IMR-90 (cell line): ENCODE measurements at regions not wholly inside any gene's neighbourhood (a gene's known extent, or its start where the extent isn't known, plus 50 kb on each side); places are given as distances from the start of the nearest gene placed in this dataset.

Source experiments
- ATAC-seq: fragments of 200-7000 bp; cut with Tn5 transposase; 2 replicates; pipeline ENCODE4 v1.9.1; 2020; ENCODE audit warnings: low read depth, mild to moderate bottlenecking, moderate library complexity
- BruUV-seq: library from RNA; stranded (reverse); fragments of 400-500 nt; replicated peaks from 2 replicates; lab custom pipeline; 2021; lab: Mats Ljungman, UMichigan
- CTCF ChIA-PET: fragments of 300-600 bp; formaldehyde crosslinking; extraction: SDS; loops from one replicate; lab custom pipeline; 2021; ENCODE audit warnings: antibody characterized with exemption; lab: Yijun Ruan, JAX
- POLR2A ChIA-PET: fragments of 300-600 bp; sonication (Branson Sonifier 250); formaldehyde crosslinking; loops from one replicate; lab custom pipeline; 2022; ENCODE audit warnings: antibody characterized with exemption; ENCODE audit not compliant: unreplicated experiment; lab: Charles Lee
- DNase-seq: peaks from one replicate; pipeline ENCODE4 v3.0.0; 2013
- H2AFZ ChIP-seq: replicated peaks from 2 replicates; pipeline ENCODE3; 2013; ENCODE audit warnings: low read length, mild to moderate bottlenecking; ENCODE audit not compliant: poor library complexity
- H2AK5ac ChIP-seq: 2 replicates; pipeline ENCODE4 v1.6.1; 2013; ENCODE audit warnings: low read depth, low read length, inconsistent platforms
- H2AK9ac ChIP-seq: replicated peaks from 2 replicates; pipeline ENCODE3; 2013; ENCODE audit warnings: mild to moderate bottlenecking, low read depth, low read length, moderate library complexity; ENCODE audit not compliant: poor library complexity
- H2BK120ac ChIP-seq: 2 replicates; pipeline ENCODE4 v1.6.1; 2013; ENCODE audit warnings: low read depth, low read length, inconsistent platforms
- H2BK15ac ChIP-seq: 3 replicates; pipeline ENCODE4 v1.6.1; 2013; ENCODE audit warnings: low read depth, low read length, inconsistent platforms
- H2BK20ac ChIP-seq: 2 replicates; pipeline ENCODE4 v1.6.1; 2013; ENCODE audit warnings: low read depth, mild to moderate bottlenecking, inconsistent platforms, low read length, moderate library complexity
- H2BK5ac ChIP-seq: 2 replicates; pipeline ENCODE4 v1.6.1; 2013; ENCODE audit warnings: mild to moderate bottlenecking, low read depth, low read length, inconsistent platforms; ENCODE audit not compliant: poor library complexity, severe bottlenecking
- H3K14ac ChIP-seq: replicated peaks from 2 replicates; pipeline ENCODE4 v1.6.1; 2013; ENCODE audit warnings: low read depth, low read length, inconsistent platforms
- H3K18ac ChIP-seq: 2 replicates; pipeline ENCODE4 v1.6.1; 2013; ENCODE audit warnings: low read depth, low read length, control low read depth
- H3K23ac ChIP-seq: 2 replicates; pipeline ENCODE4 v1.6.1; 2013; ENCODE audit warnings: low read depth, low read length, inconsistent platforms
- H3K27ac ChIP-seq: 2 replicates; pipeline ENCODE4 v1.5.1; 2013; ENCODE audit warnings: mild to moderate bottlenecking, control low read depth, low read length; ENCODE audit not compliant: insufficient read depth
- H3K27me3 ChIP-seq: 2 replicates; pipeline ENCODE4 v1.6.1; 2013; ENCODE audit warnings: low read length; ENCODE audit not compliant: control insufficient read depth, insufficient read depth
- H3K36me3 ChIP-seq: 2 replicates; pipeline ENCODE4 v1.6.1; 2013; ENCODE audit warnings: low read length, mixed read lengths; ENCODE audit not compliant: control insufficient read depth, insufficient read depth
- H3K4ac ChIP-seq: 2 replicates; pipeline ENCODE4 v1.6.1; 2013; ENCODE audit warnings: low read depth, low read length, inconsistent platforms
- H3K4me1 ChIP-seq: 2 replicates; pipeline ENCODE4 v1.6.1; 2013; ENCODE audit warnings: low read length, mixed read lengths; ENCODE audit not compliant: control insufficient read depth, insufficient read depth
- H3K4me2 ChIP-seq: 2 replicates; pipeline ENCODE4 v1.6.1; 2013; ENCODE audit warnings: low read depth, mild to moderate bottlenecking, control low read depth, low read length, moderate library complexity
- H3K4me3 ChIP-seq: 2 replicates; pipeline ENCODE4 v1.5.1; 2013; ENCODE audit warnings: low read depth, mild to moderate bottlenecking, control low read depth, low read length, moderate library complexity; ENCODE audit not compliant: insufficient read depth
- H3K56ac ChIP-seq: 2 replicates; pipeline ENCODE4 v1.6.1; 2013; ENCODE audit warnings: low read length, inconsistent platforms; ENCODE audit not compliant: insufficient read depth; ENCODE audit errors: extremely low read depth
- H3K79me1 ChIP-seq, 2 experiments: 2 replicates each; pipeline ENCODE4 v1.6.1; 2013; ENCODE audit warnings: low read length in 2 of 2, inconsistent platforms in 1 of 2, low read depth in 1 of 2
- H3K9ac ChIP-seq: 2 replicates; pipeline ENCODE4 v1.6.1; 2013; ENCODE audit warnings: low read depth, low read length, control low read depth
- H3K9me1 ChIP-seq: 2 replicates; pipeline ENCODE4 v1.6.1; 2013; ENCODE audit warnings: low read length, inconsistent platforms; ENCODE audit not compliant: insufficient read depth
- H3K9me3 ChIP-seq: 2 replicates; pipeline ENCODE4 v1.6.1; 2013; ENCODE audit warnings: low read length; ENCODE audit not compliant: control insufficient read depth, insufficient read depth
- H4K20me1 ChIP-seq: 2 replicates; pipeline ENCODE4 v1.6.1; 2013; ENCODE audit warnings: low read length, inconsistent platforms; ENCODE audit not compliant: insufficient read depth
- H4K5ac ChIP-seq: 2 replicates; pipeline ENCODE4 v1.6.1; 2013; ENCODE audit warnings: mild to moderate bottlenecking, low read depth, low read length, control low read depth
- H4K8ac ChIP-seq, 2 experiments: 2 replicates each; pipeline ENCODE4 v1.6.1; 2013; ENCODE audit warnings: low read depth in 2 of 2, low read length in 2 of 2, control low read depth in 1 of 2, inconsistent platforms in 1 of 2
- H4K91ac ChIP-seq: 2 replicates; pipeline ENCODE4 v1.6.1; 2013; ENCODE audit warnings: low read depth, low read length, inconsistent platforms; ENCODE audit not compliant: insufficient read depth
- SMC3 ChIP-seq: fragments of 150-350 bp; IDR thresholded peaks from 2 replicates; pipeline ENCODE4 v1.6.1; 2016; ENCODE audit warnings: low read depth, mild to moderate bottlenecking, antibody characterized with exemption, low read length, moderate library complexity
- WGBS, 2 experiments: methylation state at CpG; one replicate each; pipeline versions ENCODE4 v1.1.5 to v1.1.7; 2013; ENCODE audit warnings: missing lambda C conversion rate in 2 of 2; ENCODE audit not compliant: insufficient read length in 1 of 2; ENCODE audit errors: extremely low coverage in 2 of 2; 5-methylcytosine and 5-hydroxymethylcytosine counted together
- dilution Hi-C: fragments of 300-500 bp; cut with HindIII; formaldehyde crosslinking; loops from one replicate; pipeline ENCODE4 v1.14.3; 2018; ENCODE audit warnings: low sequenced_read_pairs; ENCODE audit not compliant: unreplicated experiment
- in situ Hi-C: fragments of 300-500 bp; cut with MboI; formaldehyde crosslinking; loops from 3 replicates; pipeline ENCODE4 v1.14.3; 2019; ENCODE audit warnings: low sequenced_read_pairs, inconsistent platforms, mixed read lengths
- intact Hi-C: fragments of 100-400 bp; cut with micrococcal nuclease; formaldehyde crosslinking; loops from 2 replicates; pipeline ENCODE4 v1.10.0; 2022

GRCh38 chr1:58991305-58991704 lies 207.5 kb upstream of the JUN start:
- intact Hi-C loops, result no loop called here
- H2BK15ac ChIP-seq, result no peak overlapping the region
- no TSS peak for BruUV-seq

More at GRCh38 chr1:58991305-58991704, 207.5 kb upstream of the JUN start:
- Histone ChIP-seq H2BK120ac (no peak overlapping the region), H2BK5ac (no peak overlapping the region), H3K56ac (no peak overlapping the region), H3K27ac (no peak overlapping the region), H3K9ac (no peak overlapping the region), H2AK5ac (no peak overlapping the region), H2AK9ac (no peak overlapping the region), H3K9me1 (no peaks in the 10 kb centered on the region), H3K4ac (no peak overlapping the region), H3K18ac (no peak overlapping the region), H3K36me3 (no peaks in the 10 kb centered on the region), H3K14ac (no peak overlapping the region), H3K27me3 (no peaks in the 10 kb centered on the region; the same call in 1 of the 2 replicates), H4K91ac (no peak overlapping the region), H3K4me2 (no peak overlapping the region), H2AFZ (no peak overlapping the region), H3K9me3 (no peaks in the 10 kb centered on the region), H2BK20ac (no peak overlapping the region), H3K79me1 (no peaks in the 10 kb centered on the region), H3K4me3 (no peak overlapping the region), H4K5ac (no peak overlapping the region), H3K4me1 (peaks cover 1% of the 10 kb centered on the region; the same call in 1 of the 2 replicates), H3K23ac (no peak overlapping the region), H4K20me1 (no peaks in the 10 kb centered on the region), H4K8ac (no peak overlapping the region)
- in situ Hi-C loops (no loop called here), dilution Hi-C loops (no loop called here)
- no peak for TF ChIP-seq SMC3
- POLR2A ChIA-PET, result no interaction called here
- no CpG with 5 or more reads among the region's 1 CpG for WGBS, 2 experiments
- no peak for ATAC-seq
- DNase-seq, result no peak
- CTCF ChIA-PET, result no interaction called here
